ENCODE measurements at regions not wholly inside any gene's neighbourhood (a gene's known extent, or its start where the extent isn't known, plus 50 kb on each side); places are given as distances from the start of the nearest gene placed in this dataset.

DNA sequence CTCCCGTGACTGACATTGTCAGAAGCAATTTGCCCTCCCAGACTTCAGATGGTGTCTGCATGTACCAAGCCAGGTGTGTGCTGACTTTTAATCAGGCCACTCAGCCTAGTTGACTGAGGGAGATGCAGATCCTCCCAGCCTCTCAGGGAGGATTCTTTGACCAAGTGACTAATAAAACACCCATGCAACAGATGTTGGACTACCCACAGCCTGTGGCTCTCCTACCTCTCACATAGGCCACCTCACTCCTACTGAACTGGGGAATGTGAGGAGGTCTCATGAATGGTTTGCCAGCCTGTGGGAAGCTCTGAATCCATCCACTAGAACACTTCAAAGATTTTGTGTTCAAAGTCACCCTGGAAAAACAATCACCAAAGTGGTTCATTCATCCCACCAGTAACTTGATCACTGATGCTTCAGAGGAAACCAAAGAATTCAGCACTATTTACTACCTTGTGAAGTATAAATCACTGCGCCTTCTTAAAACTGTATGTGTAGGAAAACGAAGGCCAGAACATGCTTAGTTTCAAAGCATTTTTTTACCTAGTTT is 80.1 kb downstream of the ESM1 start:
- TF ChIP-seq, protein P1, sequence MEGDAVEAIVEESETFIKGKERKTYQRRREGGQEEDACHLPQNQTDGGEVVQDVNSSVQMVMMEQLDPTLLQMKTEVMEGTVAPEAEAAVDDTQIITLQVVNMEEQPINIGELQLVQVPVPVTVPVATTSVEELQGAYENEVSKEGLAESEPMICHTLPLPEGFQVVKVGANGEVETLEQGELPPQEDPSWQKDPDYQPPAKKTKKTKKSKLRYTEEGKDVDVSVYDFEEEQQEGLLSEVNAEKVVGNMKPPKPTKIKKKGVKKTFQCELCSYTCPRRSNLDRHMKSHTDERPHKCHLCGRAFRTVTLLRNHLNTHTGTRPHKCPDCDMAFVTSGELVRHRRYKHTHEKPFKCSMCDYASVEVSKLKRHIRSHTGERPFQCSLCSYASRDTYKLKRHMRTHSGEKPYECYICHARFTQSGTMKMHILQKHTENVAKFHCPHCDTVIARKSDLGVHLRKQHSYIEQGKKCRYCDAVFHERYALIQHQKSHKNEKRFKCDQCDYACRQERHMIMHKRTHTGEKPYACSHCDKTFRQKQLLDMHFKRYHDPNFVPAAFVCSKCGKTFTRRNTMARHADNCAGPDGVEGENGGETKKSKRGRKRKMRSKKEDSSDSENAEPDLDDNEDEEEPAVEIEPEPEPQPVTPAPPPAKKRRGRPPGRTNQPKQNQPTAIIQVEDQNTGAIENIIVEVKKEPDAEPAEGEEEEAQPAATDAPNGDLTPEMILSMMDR (conservative IDR thresholded peaks at IDR 0.05; ENCODE audit: low read depth, low read length): no peak
- TF ChIP-seq EZH2 (IDR thresholded peaks at IDR 0.05; ENCODE audit: low read length, unreplicated experiment): no peak
- TF ChIP-seq EZH2phosphoT487 (IDR thresholded peaks at IDR 0.05; ENCODE audit: borderline replicate concordance, low read length): no peak
